K562 (cell line): ENCODE measurements at regions not wholly inside any gene's neighbourhood (a gene's known extent, or its start where the extent isn't known, plus 50 kb on each side); places are given as distances from the start of the nearest gene placed in this dataset.

Experiments used
- ATAC-seq: fragments of 200-7000 bp; cut with Tn5 transposase; 3 replicates; pipeline ENCODE4 v1.9.1; 2020; ENCODE audit warnings: moderate library complexity
- BruUV-seq: library from RNA; stranded (reverse); fragments of 400-500 nt; replicated peaks from 2 replicates; lab custom pipeline; 2021; lab: Mats Ljungman, UMichigan
- CTCF ChIA-PET: fragments of 300-600 bp; formaldehyde crosslinking; extraction: SDS; loops from one replicate; lab custom pipeline; 2021; ENCODE audit warnings: low intra/inter-chr PET ratio; lab: Yijun Ruan, JAX
- POLR2A ChIA-PET: fragments of 300-600, 350-650 bp; sonication (Branson Sonifier 250); formaldehyde crosslinking; extraction: SDS; loops from one replicate; lab custom pipeline; 2021; ENCODE audit warnings: antibody characterized with exemption, inconsistent platforms; lab: Yijun Ruan, JAX
- DNase-seq, 4 experiments: peaks; one replicate each; pipeline versions ENCODE4 v3.0.0 to v3.0.0-alpha.2; 2011 to 2018; ENCODE audit warnings: low spot score in 3 of 4, mixed read lengths in 3 of 4; ENCODE audit errors: extremely low read depth in 1 of 4
- FAIRE-seq: peaks from 2 replicates; lab custom pipeline; 2011; peaks lifted over from hg19 to GRCh38; lab: Jason Lieb, UNC
- H2AFZ ChIP-seq: 2 replicates; pipeline ENCODE4 v1.6.0; 2011; ENCODE audit warnings: low read depth, low read length, control low read depth, inconsistent platforms
- H3K27ac ChIP-seq: fragments of 200-600 bp; 3 replicates; pipeline ENCODE4 v1.8.0; 2011; ENCODE audit warnings: low read depth, mild to moderate bottlenecking, control low read depth, inconsistent platforms, low read length, moderate library complexity, mixed read lengths; ENCODE audit errors: extremely low read depth
- H3K27me3 ChIP-seq, 2 experiments: fragments of 300-600 bp in 1 of 2; 2 replicates in 1 of 2; 3 replicates in 1 of 2; pipeline versions ENCODE4 v1.6.0 to v1.8.0; 2011; ENCODE audit warnings: inconsistent platforms in 2 of 2, low read length in 2 of 2, mild to moderate bottlenecking in 1 of 2, mixed read lengths in 1 of 2, moderate library complexity in 1 of 2; ENCODE audit not compliant: control insufficient read depth in 2 of 2, insufficient read depth in 2 of 2
- H3K36me3 ChIP-seq: fragments of 300-600 bp; 3 replicates; pipeline ENCODE4 v1.8.0; 2011; ENCODE audit warnings: mild to moderate bottlenecking, low read length, inconsistent platforms; ENCODE audit not compliant: control insufficient read depth, insufficient read depth
- H3K4me1 ChIP-seq, 2 experiments: fragments of 200-600 bp in 1 of 2; replicated peaks in 1 of 2; 2 replicates in 1 of 2; 3 replicates in 1 of 2; pipeline versions ENCODE4 v1.5.1 to v1.8.0; 2011; ENCODE audit warnings: inconsistent platforms in 2 of 2, low read length in 2 of 2, mild to moderate bottlenecking in 1 of 2, mixed read lengths in 1 of 2, moderate library complexity in 1 of 2; ENCODE audit not compliant: control insufficient read depth in 2 of 2, insufficient read depth in 2 of 2
- H3K4me2 ChIP-seq: 2 replicates; pipeline ENCODE4 v1.6.1; 2011; ENCODE audit warnings: low read length, control low read depth, inconsistent platforms, mixed read lengths; ENCODE audit not compliant: insufficient read depth
- H3K4me3 ChIP-seq: fragments of 200-600 bp; sonication (generic), shearing (Covaris generic); 2 replicates; pipeline ENCODE4 v1.5.1; 2016; ENCODE audit warnings: control low read depth, inconsistent platforms
- H3K79me2 ChIP-seq: fragments of 200-600 bp; 3 replicates; pipeline ENCODE4 v1.8.0; 2011; ENCODE audit warnings: low read length, inconsistent platforms; ENCODE audit not compliant: control insufficient read depth, insufficient read depth
- H3K9ac ChIP-seq, 2 experiments: 2 replicates each; pipeline versions ENCODE4 v1.6.0 to v1.6.1; 2011; ENCODE audit warnings: low read depth in 2 of 2, low read length in 2 of 2, control low read depth in 1 of 2, inconsistent platforms in 1 of 2, mild to moderate bottlenecking in 1 of 2, mixed read lengths in 1 of 2; ENCODE audit not compliant: insufficient read depth in 1 of 2
- H3K9me1 ChIP-seq: one replicate; pipeline ENCODE4 v1.6.0; 2011; ENCODE audit warnings: inconsistent platforms, mild to moderate bottlenecking, low read length, moderate library complexity; ENCODE audit not compliant: control insufficient read depth, insufficient read depth
- H3K9me3 ChIP-seq: replicated peaks from 2 replicates; pipeline ENCODE4 v1.5.1; 2011; ENCODE audit warnings: low read depth, low read length, inconsistent platforms; ENCODE audit not compliant: control insufficient read depth, insufficient read depth
- H4K20me1 ChIP-seq: replicated peaks from 2 replicates; pipeline ENCODE4 v1.6.1; 2011; ENCODE audit warnings: low read length, inconsistent platforms, mixed read lengths; ENCODE audit not compliant: control insufficient read depth, insufficient read depth
- BACH1 ChIP-seq: fragments of 200-800 bp; sonication (Bioruptor generic); IDR thresholded peaks from 2 replicates; pipeline ENCODE4 v1.6.1; 2016; ENCODE audit warnings: missing genetic modification characterization, missing compliant biosample characterization
- BCL6 ChIP-seq: fragments of 250-450 bp; sonication (Bioruptor Pico); IDR thresholded peaks from 2 replicates; pipeline ENCODE4 v1.4.0; 2020
- CBFB ChIP-seq: sonication (generic); formaldehyde crosslinking; IDR thresholded peaks from 2 replicates; pipeline ENCODE4 v1.4.0; 2020; ENCODE audit warnings: mild to moderate bottlenecking, missing genetic modification reagents
- EP300 ChIP-seq: IDR thresholded peaks from 2 replicates; pipeline ENCODE4 v1.6.1; 2012; ENCODE audit warnings: low read length, improper control_type of control experiment
- ETV5 ChIP-seq: sonication (generic); formaldehyde crosslinking; IDR thresholded peaks from 2 replicates; pipeline ENCODE4 v1.4.0; 2020; ENCODE audit warnings: low read depth, mild to moderate bottlenecking, missing genetic modification reagents
- ETV6 ChIP-seq, 3 experiments: fragments of 150-350 bp in 1 of 3; sonication (generic) in 1 of 3; formaldehyde crosslinking in 1 of 3; IDR thresholded peaks; 2 replicates each; pipeline versions ENCODE4 v1.6.1 to v1.8.0; 2014 to 2022; ENCODE audit warnings: borderline replicate concordance in 2 of 3, low read depth in 2 of 3, antibody characterized with exemption in 1 of 3, low read length in 1 of 3, mild to moderate bottlenecking in 1 of 3, missing genetic modification reagents in 1 of 3
- FOXK1 ChIP-seq: sonication (generic); formaldehyde crosslinking; IDR thresholded peaks from 2 replicates; pipeline ENCODE4 v1.8.0; 2022; ENCODE audit warnings: missing genetic modification reagents, mild to moderate bottlenecking, borderline replicate concordance
- POLR3A ChIP-seq: IDR thresholded peaks from 2 replicates; pipeline ENCODE4 v1.6.1; 2011; ENCODE audit warnings: borderline replicate concordance, mild to moderate bottlenecking, moderate library complexity; ENCODE audit not compliant: insufficient read length, insufficient read depth; ENCODE audit errors: extremely low read depth
- RAD51 ChIP-seq: fragments of 450-650 bp; IDR thresholded peaks from 2 replicates; pipeline ENCODE4 v1.7.1; 2016; ENCODE audit warnings: low read depth, mild to moderate bottlenecking, borderline replicate concordance
- SNIP1 ChIP-seq: fragments of 450-650 bp; IDR thresholded peaks from 2 replicates; pipeline ENCODE4 v1.7.1; 2017; ENCODE audit warnings: low read depth, mild to moderate bottlenecking
- TAF9B ChIP-seq: fragments of 450-650 bp; IDR thresholded peaks from 2 replicates; pipeline ENCODE4 v1.6.1; 2018; ENCODE audit warnings: mild to moderate bottlenecking; ENCODE audit not compliant: partially characterized antibody
- YY1 ChIP-seq, 3 experiments: IDR thresholded peaks; 2 replicates each; pipeline ENCODE4 v1.6.1; 2011; ENCODE audit warnings: low read length in 2 of 3, mild to moderate bottlenecking in 2 of 3, moderate library complexity in 2 of 3, borderline replicate concordance in 1 of 3, control low read depth in 1 of 3, low read depth in 1 of 3; ENCODE audit not compliant: insufficient read depth in 3 of 3, insufficient replicate concordance in 2 of 3, control insufficient read depth in 1 of 3, insufficient read length in 1 of 3; ENCODE audit errors: extremely low read depth in 1 of 3
- ZBTB8A ChIP-seq: fragments of 450-650 bp; IDR thresholded peaks from 2 replicates; pipeline ENCODE4 v1.6.1; 2018; ENCODE audit warnings: mild to moderate bottlenecking, moderate library complexity; ENCODE audit not compliant: partially characterized antibody
- ZKSCAN1 ChIP-seq: fragments of 150-350 bp; IDR thresholded peaks from 2 replicates; pipeline ENCODE4 v1.6.1; 2016; ENCODE audit warnings: low read depth, low read length
- ZKSCAN8 ChIP-seq: fragments of 200-800 bp; sonication (Bioruptor generic); IDR thresholded peaks from 2 replicates; pipeline ENCODE4 v1.6.1; 2016; ENCODE audit warnings: missing genetic modification characterization, missing compliant biosample characterization
- WGBS: fragments of 100-300 bp; shearing (Covaris generic); methylation state at CpG from one replicate; pipeline ENCODE4 v1.1.6; 2016; ENCODE audit warnings: low coverage, mixed read lengths; ENCODE audit not compliant: insufficient coverage; ENCODE audit errors: missing lambda C conversion rate; 5-methylcytosine and 5-hydroxymethylcytosine counted together
- in situ Hi-C: fragments of 300-500 bp; cut with MboI; formaldehyde crosslinking; loops from 4 replicates; pipeline ENCODE4 v1.15.0; 2018; ENCODE audit warnings: inconsistent platforms, mixed read lengths
- intact Hi-C: fragments of 100-400 bp; cut with micrococcal nuclease; formaldehyde crosslinking; loops from 2 replicates; pipeline ENCODE4 v1.14.2; 2022
- TF ChIP-seq, protein P1 (sequence below): IDR thresholded peaks from 2 replicates; pipeline ENCODE4 v1.6.1; 2014; ENCODE audit warnings: antibody characterized with exemption
- TF ChIP-seq, protein P2 (sequence below): sonication (generic); formaldehyde crosslinking; IDR thresholded peaks from 2 replicates; pipeline ENCODE4 v1.8.0; 2023; ENCODE audit warnings: mild to moderate bottlenecking, missing genetic modification reagents
- TF ChIP-seq, protein P3 (sequence below): fragments of 250-450 bp; sonication (Bioruptor Pico); IDR thresholded peaks from 2 replicates; pipeline ENCODE4 v1.9.0; 2021; ENCODE audit warnings: mild to moderate bottlenecking

DNA sequence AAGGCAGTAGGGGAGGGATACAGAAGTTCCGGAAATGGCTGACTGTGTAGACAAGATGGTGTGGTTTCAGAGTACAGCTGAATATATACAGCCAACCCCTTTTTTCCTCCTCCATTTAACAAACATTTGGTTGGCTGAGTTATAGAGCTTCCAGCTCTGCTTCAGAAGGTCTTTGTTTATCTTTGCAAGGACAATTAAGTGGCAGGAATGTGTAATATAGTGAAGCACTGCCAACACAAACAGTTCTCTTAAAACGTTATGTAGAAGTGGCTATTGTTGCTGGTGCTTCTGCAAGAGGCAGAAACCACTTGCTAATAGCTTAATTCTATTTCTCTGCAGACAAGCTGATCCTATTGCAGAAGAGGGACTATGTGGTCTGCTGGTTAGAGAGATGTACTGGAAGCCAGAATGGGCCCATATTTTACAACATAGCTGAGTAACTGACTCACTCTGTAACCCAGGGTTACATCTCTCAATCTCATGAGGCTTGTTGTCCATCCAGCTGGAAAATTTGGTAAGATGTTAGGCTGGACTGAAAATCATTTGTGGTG lies 62.7 kb upstream of the OSMR start:
- no peak for DNase-seq
- FAIRE-seq, result no peak
- no peak overlapping the region for H3K4me2 ChIP-seq
- CTCF ChIA-PET, result no interaction called here
- H2AFZ ChIP-seq, result no peak overlapping the region
- WGBS, result 6% methylated on average over 2 of the region's 2 CpGs
- H4K20me1 ChIP-seq, result no peaks in the 10 kb centered on the region
- no peaks in the 10 kb centered on the region for H3K36me3 ChIP-seq
- H3K4me3 ChIP-seq, result no peak overlapping the region
- no peaks in the 10 kb centered on the region for H3K9me1 ChIP-seq
- no peak overlapping the region for H3K9ac ChIP-seq
- in situ Hi-C loops, result no loop called here
- no peaks in the 10 kb centered on the region for H3K4me1 ChIP-seq
- ATAC-seq, result no peak
- H3K79me2 ChIP-seq, result no peaks in the 10 kb centered on the region
- no peaks in the 10 kb centered on the region for H3K27me3 ChIP-seq
- TF ChIP-seq BACH1 (tag), result no peak
- TF ChIP-seq ZKSCAN8 (CRISPR knock-in tag), result no peak
- no peak for TF ChIP-seq ZKSCAN1
- TF ChIP-seq, protein P1, sequence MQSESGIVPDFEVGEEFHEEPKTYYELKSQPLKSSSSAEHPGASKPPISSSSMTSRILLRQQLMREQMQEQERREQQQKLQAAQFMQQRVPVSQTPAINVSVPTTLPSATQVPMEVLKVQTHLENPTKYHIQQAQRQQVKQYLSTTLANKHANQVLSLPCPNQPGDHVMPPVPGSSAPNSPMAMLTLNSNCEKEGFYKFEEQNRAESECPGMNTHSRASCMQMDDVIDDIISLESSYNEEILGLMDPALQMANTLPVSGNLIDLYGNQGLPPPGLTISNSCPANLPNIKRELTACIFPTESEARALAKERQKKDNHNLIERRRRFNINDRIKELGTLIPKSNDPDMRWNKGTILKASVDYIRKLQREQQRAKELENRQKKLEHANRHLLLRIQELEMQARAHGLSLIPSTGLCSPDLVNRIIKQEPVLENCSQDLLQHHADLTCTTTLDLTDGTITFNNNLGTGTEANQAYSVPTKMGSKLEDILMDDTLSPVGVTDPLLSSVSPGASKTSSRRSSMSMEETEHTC, result no peak
- no peak for TF ChIP-seq EP300
- no peak for TF ChIP-seq ETV6 (IDR thresholded peaks at IDR 0.05; ENCODE audit: borderline replicate concordance in 1 of 2, low read depth in 2 of 2, low read length in 1 of 2)
- no peak for TF ChIP-seq ETV6 (CRISPR knock-in tag; IDR thresholded peaks at IDR 0.05; ENCODE audit: borderline replicate concordance)
- TF ChIP-seq, protein P2, sequence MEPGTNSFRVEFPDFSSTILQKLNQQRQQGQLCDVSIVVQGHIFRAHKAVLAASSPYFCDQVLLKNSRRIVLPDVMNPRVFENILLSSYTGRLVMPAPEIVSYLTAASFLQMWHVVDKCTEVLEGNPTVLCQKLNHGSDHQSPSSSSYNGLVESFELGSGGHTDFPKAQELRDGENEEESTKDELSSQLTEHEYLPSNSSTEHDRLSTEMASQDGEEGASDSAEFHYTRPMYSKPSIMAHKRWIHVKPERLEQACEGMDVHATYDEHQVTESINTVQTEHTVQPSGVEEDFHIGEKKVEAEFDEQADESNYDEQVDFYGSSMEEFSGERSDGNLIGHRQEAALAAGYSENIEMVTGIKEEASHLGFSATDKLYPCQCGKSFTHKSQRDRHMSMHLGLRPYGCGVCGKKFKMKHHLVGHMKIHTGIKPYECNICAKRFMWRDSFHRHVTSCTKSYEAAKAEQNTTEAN (CRISPR knock-in tag), result no peak
- TF ChIP-seq, protein P3, sequence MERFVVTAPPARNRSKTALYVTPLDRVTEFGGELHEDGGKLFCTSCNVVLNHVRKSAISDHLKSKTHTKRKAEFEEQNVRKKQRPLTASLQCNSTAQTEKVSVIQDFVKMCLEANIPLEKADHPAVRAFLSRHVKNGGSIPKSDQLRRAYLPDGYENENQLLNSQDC (CRISPR knock-in tag), result no peak
- no peak for TF ChIP-seq FOXK1 (CRISPR knock-in tag)
- TF ChIP-seq RAD51, result no peak
- no peak for TF ChIP-seq SNIP1
- TF ChIP-seq TAF9B, result no peak
- TF ChIP-seq BCL6 (CRISPR knock-in tag), result no peak
- no peak for TF ChIP-seq ETV5 (CRISPR knock-in tag)
- TF ChIP-seq ZBTB8A, result no peak
- no peak for TF ChIP-seq CBFB (CRISPR knock-in tag)
- TF ChIP-seq YY1 (IDR thresholded peaks at IDR 0.05; ENCODE audit: borderline replicate concordance in 1 of 3, control insufficient read depth in 1 of 3, extremely low read depth in 1 of 3, insufficient read depth in 3 of 3, insufficient read length in 1 of 3, insufficient replicate concordance in 2 of 3, low read depth in 1 of 3, low read length in 2 of 3), result no peak
- TF ChIP-seq POLR3A, result no peak
- TF ChIP-seq, all 486 proteins: peak for 0
- H3K9me3 ChIP-seq, result no peaks in the 10 kb centered on the region
- no peak overlapping the region for H3K27ac ChIP-seq
- intact Hi-C loops, result no loop called here
- POLR2A ChIA-PET, result no interaction called here
- BruUV-seq, result no TSS peak
